GM19395 (cell line): ENCODE measurements at regions not wholly inside any gene's neighbourhood (a gene's known extent, or its start where the extent isn't known, plus 50 kb on each side); places are given as distances from the start of the nearest gene placed in this dataset.

ENCODE experiments used
- ATAC-seq: cut with Tn5 transposase; IDR thresholded peaks from one replicate; pipeline ENCODE4 v1.9.1; 2021; ENCODE audit warnings: mild to moderate bottlenecking, moderate library complexity; ENCODE audit not compliant: unreplicated experiment

DNA sequence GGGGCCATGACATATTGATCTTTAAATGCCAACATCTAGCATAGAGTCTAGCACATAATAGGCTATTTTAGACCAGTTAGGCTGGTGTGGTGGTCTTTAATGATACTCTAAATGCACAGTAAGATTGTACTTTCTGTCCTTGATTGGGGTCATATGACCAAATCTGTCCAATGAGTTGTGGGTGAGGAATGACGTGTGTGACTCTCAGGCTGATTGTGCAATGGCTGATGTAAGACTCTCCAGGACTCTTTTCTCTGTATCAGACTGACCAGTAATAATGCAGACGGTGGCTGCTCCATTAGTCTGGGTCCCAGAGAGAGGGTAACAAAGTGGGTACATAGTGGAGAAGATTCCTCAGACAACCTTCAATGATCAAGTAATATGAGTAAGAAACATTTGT lies 541.6 kb upstream of the CAMK1G start:
- ATAC-seq = no peak

DNA sequence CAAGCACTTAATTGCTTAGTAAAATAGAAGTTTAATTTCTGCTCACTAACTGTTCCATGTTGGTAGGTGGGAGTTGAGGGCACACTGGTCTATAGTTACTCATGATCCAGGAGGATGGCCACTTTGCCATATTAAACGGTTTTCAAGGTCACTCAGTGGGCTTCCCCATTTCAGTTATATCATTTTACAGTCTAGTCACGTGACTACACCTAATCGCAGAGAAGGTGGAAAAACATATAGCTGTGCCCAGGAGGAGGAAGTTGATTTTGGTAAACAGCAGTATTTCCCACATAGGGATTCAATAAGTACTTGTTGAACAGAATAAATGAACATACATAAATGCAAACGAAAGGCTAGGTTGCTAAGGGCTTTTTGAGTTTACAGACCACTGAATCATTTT lies 541.1 kb upstream of the CAMK1G start:
- ATAC-seq = no peak

DNA sequence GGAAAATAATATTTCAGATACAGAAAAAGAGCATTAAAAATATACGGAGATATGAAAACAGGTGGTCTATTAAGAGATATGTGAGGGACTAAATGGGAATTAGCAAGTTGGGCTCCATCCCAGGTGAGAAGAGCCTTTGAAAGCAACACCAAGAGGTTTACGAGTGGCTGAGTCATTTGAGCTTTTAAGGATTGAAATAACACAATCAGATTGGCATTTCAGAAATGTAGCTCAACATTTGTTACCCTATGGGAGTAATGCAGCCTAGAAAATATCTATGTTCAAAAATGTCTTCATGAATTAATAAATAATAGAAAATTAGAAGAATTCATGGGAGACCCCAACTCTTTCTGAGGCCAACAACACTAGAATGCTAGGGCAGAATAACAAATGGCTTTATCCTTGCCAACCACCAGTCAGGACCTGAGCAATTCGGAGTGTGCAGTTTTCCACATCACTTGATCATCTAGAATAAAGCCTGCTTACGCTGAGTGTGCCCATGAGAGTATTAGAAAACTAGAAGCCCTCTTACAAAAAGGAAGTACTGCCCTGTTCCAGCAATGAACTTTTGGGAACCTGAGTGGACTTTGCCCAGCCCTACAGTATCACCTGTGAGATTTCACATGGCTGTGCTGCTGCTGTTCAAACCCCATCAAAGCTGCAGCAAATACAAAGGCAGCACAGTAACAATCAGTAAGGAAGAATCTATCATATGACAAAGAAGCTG lies 538.0 kb upstream of the CAMK1G start:
- no peak for ATAC-seq

DNA sequence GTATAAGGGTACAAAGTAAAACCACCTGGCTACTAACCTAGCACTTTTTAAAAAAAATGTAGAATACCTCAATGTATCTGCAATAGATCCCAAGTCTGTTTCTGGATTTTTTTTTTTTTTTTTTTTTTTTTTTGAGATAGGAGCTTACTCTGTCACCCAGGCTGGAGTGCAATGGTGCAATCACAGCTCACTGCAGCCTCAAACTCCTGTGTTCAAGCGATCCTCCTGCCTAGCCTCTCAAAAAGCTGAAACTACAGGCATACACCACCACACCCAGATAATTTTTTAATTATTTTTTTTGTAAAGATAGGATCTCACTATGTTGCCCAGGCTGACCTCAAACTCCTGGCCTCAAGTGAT lies 537.5 kb upstream of the CAMK1G start:
- no peak for ATAC-seq

DNA sequence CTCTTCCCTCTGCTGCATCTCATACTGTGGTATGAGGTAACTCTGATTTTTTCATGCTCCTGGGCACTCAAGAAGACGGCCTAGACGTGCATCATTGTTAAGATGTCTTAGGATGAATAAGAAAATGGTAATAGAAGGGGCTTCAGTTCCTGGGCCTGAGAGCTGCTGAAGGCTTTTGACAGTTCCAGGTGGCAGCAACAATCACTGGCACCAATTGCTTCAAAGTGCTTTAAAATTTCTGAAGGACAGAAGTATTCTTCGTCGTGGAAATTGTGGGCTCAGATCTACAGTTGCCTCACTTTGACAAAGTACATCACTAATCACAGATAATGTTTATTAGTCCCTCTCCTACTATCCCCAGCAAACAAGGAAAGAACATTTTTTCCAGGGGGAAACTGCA lies 536.6 kb upstream of the CAMK1G start:
- no peak for ATAC-seq

DNA sequence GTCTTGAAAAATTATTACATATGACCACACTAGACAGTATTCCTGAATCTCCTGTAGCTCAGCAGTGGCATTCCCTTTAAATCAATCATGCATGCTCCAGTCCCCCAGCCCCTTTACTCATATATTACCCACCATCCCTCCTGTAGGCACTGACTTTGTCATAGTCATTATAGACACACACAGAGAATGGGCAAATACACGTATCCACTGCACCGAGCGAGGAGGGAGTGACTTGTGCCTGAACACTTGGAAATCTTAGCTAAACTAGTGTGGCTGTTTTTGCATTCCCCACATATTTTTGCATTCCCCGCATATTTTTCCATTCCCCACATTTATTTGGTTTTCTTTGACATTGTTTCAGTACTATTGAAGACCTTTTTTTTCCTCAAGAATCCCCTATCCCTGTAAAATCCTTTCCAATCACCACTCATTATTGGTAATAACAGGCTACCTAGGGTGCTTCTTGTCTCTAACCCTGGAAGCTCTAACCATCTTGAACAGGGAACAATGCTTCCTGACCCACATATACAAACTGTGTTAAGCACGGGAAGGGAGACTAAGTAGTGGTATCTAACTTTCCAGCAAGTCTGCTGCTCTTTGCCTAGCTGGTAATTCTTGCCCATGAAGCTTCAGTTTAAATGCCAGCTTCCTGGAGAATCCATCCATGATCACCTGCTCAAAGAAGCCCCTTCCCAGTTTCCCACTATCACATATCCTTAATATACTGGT lies 534.4 kb upstream of the CAMK1G start:
- no peak for ATAC-seq

DNA sequence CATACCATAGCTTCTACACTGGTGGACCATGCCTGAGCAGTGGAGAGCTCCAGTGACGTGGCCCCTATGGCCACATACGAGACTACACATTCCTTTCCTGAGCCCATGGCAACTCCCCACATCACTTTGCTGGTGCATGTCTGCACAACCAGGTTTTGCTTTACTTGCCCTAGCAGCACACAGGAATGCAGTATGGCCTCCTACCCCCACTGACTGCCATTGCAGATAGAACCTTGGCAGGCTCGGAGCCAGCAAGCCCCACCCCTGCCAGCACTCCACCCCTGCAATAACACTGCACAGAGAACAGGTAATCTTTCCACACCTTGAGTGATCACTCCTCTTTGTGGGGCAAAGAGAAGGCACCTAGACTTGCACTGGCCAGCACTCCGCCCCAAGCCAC lies 531.9 kb upstream of the CAMK1G start:
- no peak for ATAC-seq

DNA sequence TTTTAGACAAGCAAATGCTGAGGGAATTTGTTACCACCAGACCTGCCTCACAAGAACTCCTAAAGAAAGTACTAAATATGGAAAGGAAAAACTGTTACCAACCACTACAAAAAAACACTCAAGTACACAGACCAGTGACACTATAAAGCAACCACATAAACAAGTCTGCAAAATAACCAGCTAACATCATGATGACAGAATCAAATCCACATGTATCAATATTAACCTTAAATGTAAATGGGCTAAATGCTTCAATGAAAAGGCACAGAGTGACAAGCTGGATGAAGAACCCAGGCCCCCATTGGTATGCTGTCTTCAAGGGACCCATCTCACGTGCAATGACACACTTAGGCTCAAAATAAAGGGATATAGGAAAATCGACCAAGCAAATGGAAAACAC lies 529.9 kb upstream of the CAMK1G start:
- no peak for ATAC-seq

DNA sequence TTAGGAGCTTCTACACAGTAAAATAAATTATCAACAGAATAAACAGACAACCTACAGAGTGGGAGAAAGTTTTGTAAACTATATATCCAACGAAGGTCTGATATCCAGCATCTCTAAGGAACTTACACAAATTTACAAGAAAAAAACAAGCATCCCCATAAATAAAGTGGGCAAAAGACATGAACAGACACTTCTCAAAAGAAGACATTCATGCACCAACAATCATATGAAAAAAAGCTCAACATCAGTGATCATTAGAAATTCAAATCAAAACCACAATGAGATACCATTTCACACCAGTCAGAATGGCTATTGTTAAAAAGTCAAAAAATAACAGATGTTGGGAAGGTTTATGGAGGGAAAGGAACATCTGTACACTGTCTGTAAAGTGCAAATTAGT lies 526.4 kb upstream of the CAMK1G start:
- ATAC-seq = no peak

DNA sequence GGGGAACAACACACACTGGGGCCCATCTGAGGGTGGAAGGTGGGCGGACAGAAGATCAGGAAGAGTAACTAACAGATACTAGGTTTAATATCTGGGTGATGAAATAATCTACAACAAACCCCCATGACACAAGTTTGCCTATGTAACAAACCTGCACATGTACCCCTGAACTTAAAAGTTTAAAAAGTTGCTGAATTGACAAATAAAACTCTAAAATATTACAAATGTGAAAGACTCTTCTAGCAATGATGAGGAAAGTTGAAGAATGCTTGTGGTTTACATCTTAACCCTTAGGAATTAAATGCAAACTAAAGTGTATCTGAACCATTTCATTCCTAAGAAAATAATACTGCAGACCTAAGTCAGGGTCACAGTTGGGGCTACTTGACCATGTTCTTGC lies 525.6 kb upstream of the CAMK1G start:
- no peak for ATAC-seq

DNA sequence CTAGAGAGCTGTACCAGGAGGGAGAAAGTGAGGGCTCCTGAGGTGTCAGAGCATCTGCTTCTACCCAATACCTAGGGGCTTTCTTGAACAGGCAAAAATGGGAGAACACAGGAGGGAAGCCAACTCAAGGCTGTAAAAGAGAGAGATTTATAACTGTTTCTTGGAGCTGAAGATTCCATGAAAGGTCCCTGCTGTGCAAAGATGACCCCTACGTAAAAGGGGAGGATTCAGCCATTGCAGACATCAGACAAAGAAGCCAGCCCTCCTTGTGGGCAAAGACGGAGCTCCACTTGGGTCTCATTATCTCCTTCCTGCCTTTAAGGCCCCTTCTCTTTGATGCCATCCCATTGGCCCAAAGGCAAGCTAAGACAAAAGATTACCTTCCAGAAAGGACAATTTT lies 524.1 kb upstream of the CAMK1G start:
- no peak for ATAC-seq

DNA sequence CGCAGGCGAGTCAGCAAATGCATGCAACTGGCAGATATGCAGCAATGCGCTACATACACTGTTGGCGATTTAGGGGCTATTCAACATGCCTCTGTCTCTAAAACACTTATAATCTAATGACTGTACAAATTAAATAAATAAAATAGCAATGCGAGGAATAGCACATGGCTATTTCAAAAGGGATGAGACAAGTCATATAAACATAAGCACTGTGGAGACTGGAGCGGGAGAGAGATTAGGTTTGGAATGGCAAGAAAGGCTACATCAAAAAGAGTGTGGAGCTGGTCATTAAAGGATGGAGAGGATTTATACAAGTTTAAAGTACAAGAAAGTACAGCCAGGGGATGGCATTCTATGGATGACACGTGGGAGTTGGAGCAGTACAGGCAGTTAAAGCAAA lies 523.5 kb upstream of the CAMK1G start:
- no peak for ATAC-seq

DNA sequence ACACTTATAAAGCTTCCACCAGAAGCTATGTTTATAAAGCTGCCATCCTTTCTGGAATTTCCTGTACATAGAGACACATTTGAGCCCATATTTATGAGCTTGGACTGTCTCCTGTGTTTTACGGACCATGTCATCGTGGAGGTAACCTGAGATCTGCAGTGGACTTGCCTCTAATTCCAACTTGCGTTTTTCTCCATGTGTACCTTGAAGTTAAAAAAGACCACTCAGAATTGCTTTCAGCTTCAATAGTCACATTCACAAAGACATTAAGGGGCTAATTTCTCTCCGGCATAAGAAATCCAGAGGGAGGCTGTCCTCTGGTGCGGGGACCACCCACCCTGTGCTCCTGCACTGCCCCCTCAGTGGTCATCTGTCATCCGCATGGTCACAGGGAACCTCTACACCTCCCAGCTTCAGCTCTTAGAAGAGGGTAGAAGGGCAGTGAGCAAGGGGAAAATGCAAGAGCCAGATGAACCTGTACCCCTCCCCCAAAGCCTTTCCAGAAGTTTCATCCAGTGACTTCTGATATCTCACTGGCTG lies 521.4 kb upstream of the CAMK1G start:
- no peak for ATAC-seq

DNA sequence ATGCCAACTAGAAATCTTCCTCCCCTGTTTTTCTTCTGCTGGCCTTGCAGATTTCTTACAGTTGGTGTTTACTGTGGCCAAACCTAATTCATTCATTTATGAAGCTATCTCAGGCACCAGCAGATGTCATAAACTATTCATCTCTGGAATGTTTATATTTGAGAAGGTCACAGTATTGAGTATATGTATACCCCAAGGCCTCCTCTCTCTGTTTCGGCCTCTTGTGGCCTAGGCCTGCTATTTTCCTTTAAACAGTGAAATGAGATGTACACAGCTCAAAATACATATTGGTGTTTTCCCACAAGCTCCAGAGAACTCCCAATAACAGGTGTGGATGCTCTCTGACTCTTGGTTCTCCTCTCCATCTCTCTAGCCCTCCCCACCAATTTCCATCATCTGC lies 520.7 kb upstream of the CAMK1G start:
- peak; percentile 72 for ATAC-seq

DNA sequence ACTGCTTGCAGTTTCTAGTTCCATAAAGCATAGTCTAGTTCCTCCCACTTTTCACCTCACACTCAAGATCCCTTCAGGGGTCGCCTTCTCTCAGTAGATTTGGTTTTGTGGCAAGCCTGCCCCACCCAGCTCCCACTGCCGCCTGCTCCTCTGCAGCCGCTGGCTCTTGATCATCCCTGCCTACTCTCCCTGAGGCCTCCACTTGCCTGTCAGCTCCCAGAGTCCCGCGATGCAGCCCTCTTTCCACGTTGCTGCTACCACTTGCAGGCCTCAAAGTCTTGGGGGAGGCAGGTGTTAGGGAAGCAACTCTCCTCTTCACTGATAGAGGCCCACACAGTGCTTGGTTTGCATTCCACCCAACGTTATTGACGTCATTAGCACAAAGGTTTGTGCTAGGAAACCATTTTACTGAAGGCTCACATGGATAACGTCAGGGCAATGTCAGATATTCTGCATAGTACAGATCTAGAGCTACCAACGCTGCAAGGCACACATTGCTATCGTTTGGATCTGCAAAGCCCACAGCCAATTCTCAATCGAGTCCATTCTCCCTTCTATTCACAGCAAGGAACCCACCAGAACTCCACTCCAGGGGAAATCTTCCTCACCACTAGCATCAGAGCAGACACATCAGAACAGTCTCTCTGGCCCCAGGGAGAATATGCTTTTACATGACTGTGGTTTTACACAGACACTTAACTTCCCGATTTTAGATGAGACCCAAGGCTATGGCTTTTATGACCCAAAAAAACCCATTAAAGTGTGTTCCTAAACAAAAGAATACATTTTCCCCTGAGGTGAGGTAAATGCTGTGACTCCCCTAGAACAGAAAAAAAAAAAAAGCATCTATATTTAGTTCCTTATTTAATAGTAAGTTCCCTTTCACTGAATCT lies 519.5 kb upstream of the CAMK1G start:
- no peak for ATAC-seq

DNA sequence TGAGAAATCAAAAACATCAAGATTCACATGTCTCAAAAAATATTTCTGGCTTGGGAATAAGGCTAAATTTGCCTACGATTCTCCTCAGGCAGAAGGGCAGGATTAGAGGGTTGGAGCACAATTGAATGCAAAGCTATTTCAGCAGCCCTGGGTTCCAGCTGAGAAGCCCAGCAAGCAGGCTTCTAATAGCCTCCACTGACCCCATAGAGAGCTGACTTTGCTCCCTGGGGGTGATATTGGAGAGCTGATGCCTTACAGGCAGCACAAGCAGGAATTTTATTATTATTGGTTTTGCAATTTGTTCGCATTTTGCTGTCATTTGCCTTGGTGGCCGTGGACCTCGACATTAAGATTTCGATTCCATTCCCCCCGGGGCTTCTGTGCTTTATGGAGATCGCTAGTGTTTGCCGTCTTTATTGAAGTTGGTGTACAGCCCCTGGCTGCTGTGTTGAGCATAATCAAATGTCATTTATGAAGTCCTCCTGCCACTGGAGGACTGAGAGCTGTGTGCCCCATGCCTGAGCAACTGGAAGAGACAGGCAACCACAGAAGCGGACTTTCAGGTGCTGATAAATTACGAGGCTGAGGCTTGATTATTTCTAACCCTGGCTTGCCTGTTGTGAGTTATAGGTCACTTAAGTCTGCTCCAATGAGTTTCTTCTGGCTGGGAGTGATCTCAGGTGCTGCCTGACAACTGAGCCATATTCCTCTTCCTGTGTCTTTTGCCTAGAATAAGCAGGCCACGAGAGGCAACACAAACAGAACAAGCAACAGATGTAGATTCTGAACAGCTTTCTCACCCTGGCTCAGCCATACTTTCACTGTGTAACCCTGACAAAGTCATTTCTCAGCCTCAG lies 518.4 kb upstream of the CAMK1G start:
- no peak for ATAC-seq

DNA sequence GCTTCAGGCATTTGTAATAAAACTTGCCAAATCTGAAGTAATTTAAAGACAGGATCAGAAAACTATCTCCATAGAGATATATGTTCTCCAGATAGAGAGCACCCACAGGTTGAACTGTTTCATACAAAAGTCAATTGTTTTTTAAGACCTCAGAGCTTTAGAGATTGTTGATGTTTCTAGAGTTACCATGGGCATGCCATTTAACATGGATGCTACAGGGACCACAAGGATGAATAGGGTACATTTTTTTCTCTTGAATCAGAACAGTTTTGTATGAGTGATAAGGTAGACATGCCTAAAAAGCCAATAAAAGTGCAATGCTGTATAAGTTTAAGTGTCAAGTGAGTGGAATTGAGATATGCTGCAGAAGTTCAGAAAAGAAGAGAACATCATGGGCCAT lies 511.0 kb upstream of the CAMK1G start:
- ATAC-seq = no peak

DNA sequence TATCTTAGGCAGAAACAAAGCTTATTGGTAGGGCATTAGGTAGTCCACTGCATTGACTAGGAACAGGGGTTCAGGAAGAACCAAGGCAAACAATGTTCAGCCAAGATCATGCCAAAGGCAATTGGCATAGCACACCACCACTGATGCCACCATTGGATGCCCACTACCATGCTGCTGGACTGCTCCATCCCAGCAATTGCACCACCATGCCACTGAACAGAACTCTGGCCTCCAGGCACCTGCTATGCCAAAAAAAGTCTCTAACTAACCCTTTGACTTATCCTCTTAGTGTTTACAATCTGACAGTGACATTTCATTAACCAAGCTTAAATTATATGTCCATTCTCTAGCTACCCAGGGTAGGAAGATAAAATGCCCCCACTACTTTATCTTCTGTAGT lies 509.6 kb upstream of the CAMK1G start:
- no peak for ATAC-seq

DNA sequence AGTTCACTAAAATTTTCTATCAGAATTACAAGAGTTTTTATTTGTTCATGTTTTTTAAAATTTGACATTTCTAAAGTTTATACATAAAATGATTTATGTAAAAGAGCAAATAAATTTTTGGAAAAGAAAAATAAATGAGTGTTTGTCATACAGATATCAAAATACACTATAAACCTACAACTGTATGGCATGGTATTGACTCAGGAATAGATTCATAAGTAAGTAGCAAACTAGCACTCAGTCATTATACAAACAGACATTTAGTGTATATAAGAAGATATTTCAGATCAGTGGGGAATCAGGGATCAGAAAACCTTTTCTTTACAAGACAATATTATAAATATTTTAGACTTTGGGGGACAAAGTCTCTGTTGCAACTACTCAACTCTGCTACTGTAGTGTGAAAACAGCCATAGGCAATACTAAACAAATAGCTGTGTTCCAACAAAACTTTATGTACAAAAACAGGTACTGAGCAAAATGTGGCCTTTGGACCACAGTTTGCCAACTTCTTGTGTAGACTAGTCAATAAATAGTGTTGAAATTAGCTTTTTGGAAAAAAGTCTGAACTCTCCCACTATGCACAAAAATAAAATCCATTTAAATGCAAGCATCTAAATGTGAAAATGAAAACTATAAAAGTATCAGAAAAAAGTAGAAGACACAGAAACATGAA lies 508.8 kb upstream of the CAMK1G start:
- no peak for ATAC-seq

DNA sequence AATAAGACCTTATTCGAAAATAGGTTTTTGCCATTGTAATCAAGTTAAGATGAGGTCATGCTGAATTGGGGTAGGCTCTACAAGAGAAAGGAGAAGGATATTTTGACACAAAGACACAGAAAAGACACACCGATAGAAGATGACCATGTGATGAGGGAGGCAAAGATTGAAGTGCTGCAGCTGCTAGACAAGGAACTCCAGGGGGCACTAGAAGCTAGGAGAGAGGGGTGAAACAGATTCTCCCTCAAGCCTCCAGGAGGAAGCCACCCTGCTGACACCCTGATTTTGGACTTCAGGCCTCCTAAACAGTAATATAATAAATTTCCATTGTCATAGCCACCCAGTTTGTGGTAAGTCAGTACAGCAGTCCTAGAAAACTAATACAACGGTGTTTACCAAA lies 506.8 kb upstream of the CAMK1G start:
- ATAC-seq = no peak
